Heart left ventricle (tissue), 16 donors: ENCODE measurements at regions not wholly inside any gene's neighbourhood (a gene's known extent, or its start where the extent isn't known, plus 50 kb on each side); places are given as distances from the start of the nearest gene placed in this dataset.

Experiments used
- ATAC-seq, 4 donors: fragments of 200-7000 bp; cut with Tn5 transposase; one replicate each; pipeline ENCODE4 v1.9.1; 2020 to 2022; ENCODE audit warnings: moderate library complexity in 4 of 4, mild to moderate bottlenecking in 3 of 4, moderate number of reproducible peaks in 1 of 4
- DNase-seq, 5 donors: peaks; one replicate each; pipeline ENCODE4 v3.0.0-alpha.2; 2020
- H3K27ac ChIP-seq, 12 donors: fragments of 200-600 bp; sonication (generic) in 4 of 12; one replicate each; pipeline versions ENCODE4 v1.5.0 to v1.8.0; 2016 to 2022; ENCODE audit warnings: mild to moderate bottlenecking in 2 of 12
- H3K27me3 ChIP-seq, 9 donors: fragments of 200-600 bp; sonication (generic) in 2 of 9; one replicate each; pipeline versions ENCODE4 v1.5.1 to v1.8.0; 2016 to 2022; ENCODE audit warnings: mild to moderate bottlenecking in 3 of 9
- H3K36me3 ChIP-seq, 9 donors: fragments of 200-600 bp; sonication (generic) in 2 of 9; one replicate each; pipeline versions ENCODE4 v1.5.0 to v1.8.0; 2018 to 2022; ENCODE audit warnings: mild to moderate bottlenecking in 2 of 9
- H3K4me1 ChIP-seq, 12 donors: fragments of 200-600 bp; sonication (generic) in 4 of 12; one replicate each; pipeline versions ENCODE4 v1.5.0 to v1.8.0; 2016 to 2022; ENCODE audit warnings: mild to moderate bottlenecking in 3 of 12
- H3K4me3 ChIP-seq, 12 donors: fragments of 200-600 bp; sonication (generic) in 4 of 12; one replicate each; pipeline versions ENCODE4 v1.5.0 to v1.8.0; 2017 to 2022; ENCODE audit warnings: mild to moderate bottlenecking in 9 of 12, moderate library complexity in 4 of 12
- H3K9me3 ChIP-seq, 12 donors: fragments of 200-600 bp; sonication (generic) in 4 of 12; one replicate each; pipeline versions ENCODE4 v1.5.0 to v1.8.0; 2016 to 2022; ENCODE audit warnings: mild to moderate bottlenecking in 1 of 12
- CTCF ChIP-seq, 12 donors: fragments of 200-600 bp; sonication (generic) in 4 of 12; IDR thresholded peaks; one replicate each; pipeline versions ENCODE4 v1.5.0 to v1.8.0; 2018 to 2022; ENCODE audit warnings: antibody characterized with exemption in 12 of 12, mild to moderate bottlenecking in 5 of 12
- POLR2A ChIP-seq, 2 donors: fragments of 450-650 bp; IDR thresholded peaks; one replicate each; pipeline ENCODE4 v1.6.1; 2017; ENCODE audit warnings: antibody characterized with exemption in 2 of 2, mild to moderate bottlenecking in 2 of 2, moderate library complexity in 2 of 2
- WGBS, 4 donors: extraction: QIAGEN DNeasy Blood & Tissue Kit in 2 of 4; methylation state at CpG; one replicate each; pipeline versions ENCODE4 v1.1.5 to v1.1.7; 2013 to 2018; 5-methylcytosine and 5-hydroxymethylcytosine counted together
- intact Hi-C, 10 donors: fragments of 100-400 bp; cut with DNase I; formaldehyde crosslinking; loops; one replicate each; pipeline versions ENCODE4 v1.11.1 to v1.14.2; 2022
- donor health status: ischemic (EF 13 %, LVEDD 7.1; RV severe dilation, severe dysfunction).
- donor health status: healthy with polysubstance abuse.
- donor health status: DM: no; HTN: yes; CAD: no.
- donor health status: DM: no; HTN: no; CAD: no.
- donor health status: ischemic (EF 25% LVEDD 6.9; RV normal size, moderate dysfunction).
- donor health status: ischemic (EF 25% LVEDD 5.7; RV mildly dilated, moderate dysfunction).
- donor health status: healthy.
- donor health status: DM: yes; HTN: yes; CAD: no.
- donor health status: ischemic (EF 35%, LVEDD 5.7; RV mildly dilated, moderate dysfunction).
- donor health status: nonischemic (EF 11% LVEDD 7.7; RV severe dilation, severe dysfunction).
- donor health status: DM: yes; HTN: yes; CAD: no.
- donor health status: PGD.
- donor health status: ischemic (EF 29% LVEDD 5.4; RV normal size, mild dysfunction).
- donor health status: nonischemic (EF 23%, LVEDD 6.1; RV moderate dilation, normal function).

GRCh38 chr9:109939698-109940342 is 159.8 kb downstream of the PALM2AKAP2 start:
- no peak overlapping the region for H3K27ac ChIP-seq
- peaks cover 0 to 15% (median 0%) of the 10 kb centered on the region in 12 donors for H3K4me1 ChIP-seq
- H3K36me3 ChIP-seq, result peaks cover 0 to 14% (median 0%) of the 10 kb centered on the region in 9 donors
- no peaks in the 10 kb centered on the region for H3K27me3 ChIP-seq
- no peak overlapping the region for H3K4me3 ChIP-seq
- H3K9me3 ChIP-seq, result no peaks in the 10 kb centered on the region
- TF ChIP-seq POLR2A (IDR thresholded peaks at IDR 0.05), result no peak
- TF ChIP-seq CTCF (IDR thresholded peaks at IDR 0.05), result no peak
- intact Hi-C loops, result no loop called here
- ATAC-seq, result no peak
- no peak for DNase-seq

GRCh38 chr9:109940561-109940960 is 160.6 kb downstream of the PALM2AKAP2 start:
- H3K27ac ChIP-seq, result no peak overlapping the region
- no peaks in the 10 kb centered on the region for H3K9me3 ChIP-seq
- ATAC-seq (no peak), DNase-seq (no peak)
- no peak for TF ChIP-seq POLR2A (IDR thresholded peaks at IDR 0.05)
- TF ChIP-seq CTCF (IDR thresholded peaks at IDR 0.05), result no peak
- no peaks in the 10 kb centered on the region for H3K27me3 ChIP-seq
- intact Hi-C loops, result no loop called here
- WGBS, 4 donors, result 56 to 71% (median 61%) methylated on average over 3 of the region's 3 CpGs
- H3K4me1 ChIP-seq, result peaks cover 0 to 10% (median 0%) of the 10 kb centered on the region in 12 donors
- peaks cover 0 to 14% (median 0%) of the 10 kb centered on the region in 9 donors for H3K36me3 ChIP-seq
- H3K4me3 ChIP-seq, result no peak overlapping the region

- Histone ChIP-seq H3K27me3 (no peaks in the 10 kb centered on the region), H3K9me3 (no peaks in the 10 kb centered on the region), H3K27ac (no peak overlapping the region), H3K4me3 (no peak overlapping the region), H3K36me3 (peaks cover 0 to 14% (median 0%) of the 10 kb centered on the region in 9 donors), H3K4me1 (peaks cover 0 to 10% (median 0%) of the 10 kb centered on the region in 12 donors)
- no peak for TF ChIP-seq POLR2A (IDR thresholded peaks at IDR 0.05)
- TF ChIP-seq CTCF (IDR thresholded peaks at IDR 0.05), result no peak
- ATAC-seq (no peak), DNase-seq (no peak)
- intact Hi-C loops, result no loop called here
- 66 to 74% (median 69%) methylated on average over 1 of the region's 1 CpG for WGBS, 4 donors
Observed at GRCh38 chr9:109941771-109942170, 161.8 kb downstream of the PALM2AKAP2 start.

- Histone ChIP-seq H3K4me3 (no peak overlapping the region), H3K36me3 (peaks cover 0 to 14% (median 0%) of the 10 kb centered on the region in 9 donors), H3K4me1 (peaks cover 0 to 10% (median 0%) of the 10 kb centered on the region in 12 donors), H3K27ac (no peak overlapping the region), H3K27me3 (no peaks in the 10 kb centered on the region), H3K9me3 (no peaks in the 10 kb centered on the region)
- WGBS, 4 donors, result 94 to 97% (median 96%) methylated on average over 1 of the region's 1 CpG
- DNase-seq, result no peak
- no peak for ATAC-seq
- TF ChIP-seq POLR2A (IDR thresholded peaks at IDR 0.05) (no peak), CTCF (IDR thresholded peaks at IDR 0.05) (no peak)
- intact Hi-C loops, result no loop called here
Observed at GRCh38 chr9:109945573-109945972, 165.6 kb downstream of the PALM2AKAP2 start.
